HL-60 (cell line): ENCODE measurements at regions not wholly inside any gene's neighbourhood (a gene's known extent, or its start where the extent isn't known, plus 50 kb on each side); places are given as distances from the start of the nearest gene placed in this dataset.

Experiments
- CTCF ChIP-seq: IDR thresholded peaks from one replicate; pipeline ENCODE4 v1.5.1; 2011; ENCODE audit warnings: low read length, control low read depth, inconsistent platforms; ENCODE audit not compliant: insufficient read depth
- POLR2AphosphoS5 ChIP-seq: IDR thresholded peaks from 2 replicates; pipeline ENCODE4 v1.6.1; 2012; ENCODE audit warnings: low read depth

- TF ChIP-seq CTCF (no peak), POLR2AphosphoS5 (no peak)
Measured at GRCh38 chr6:168815229-168815628, 374.2 kb downstream of the SMOC2 start.
